B cell (primary cell): ENCODE measurements at regions not wholly inside any gene's neighbourhood (a gene's known extent, or its start where the extent isn't known, plus 50 kb on each side); places are given as distances from the start of the nearest gene placed in this dataset.

ENCODE experiments used
- ATAC-seq: fragments of 200-7000 bp; cut with Tn5 transposase; one replicate; pipeline ENCODE4 v1.10.0; 2021; ENCODE audit warnings: low read depth, mild to moderate bottlenecking, moderate number of reproducible peaks, moderate library complexity
- CTCF ChIA-PET: fragments of 350-600 bp; sonication (Branson Sonifier 250); formaldehyde crosslinking; loops from one replicate; lab custom pipeline; 2021; ENCODE audit warnings: antibody characterized with exemption, inconsistent platforms; lab: Charles Lee
- POLR2A ChIA-PET: fragments of 350-600 bp; sonication (Branson Sonifier 250); formaldehyde crosslinking; loops from one replicate; lab custom pipeline; 2021; ENCODE audit warnings: antibody characterized with exemption; lab: Charles Lee
- DNase-seq: peaks from one replicate; pipeline ENCODE4 v3.0.0; 2013
- H2AFZ ChIP-seq: 2 replicates; pipeline ENCODE4 v1.6.1; 2012; ENCODE audit warnings: mild to moderate bottlenecking, low read depth, low read length; ENCODE audit not compliant: insufficient read depth, poor library complexity, severe bottlenecking
- H3K27ac ChIP-seq, 2 donors: 1 replicate in 1 of 2; 2 replicates in 1 of 2; pipeline ENCODE4 v1.5.1; 2012 to 2013; ENCODE audit warnings: low read length in 2 of 2, mild to moderate bottlenecking in 2 of 2, moderate library complexity in 1 of 2
- H3K27me3 ChIP-seq, 4 experiments: fragments of 200-600 bp in 1 of 4; sonication (generic) in 1 of 4; replicated peaks in 1 of 4; 1 replicate in 2 of 4; 2 replicates in 2 of 4; pipeline versions ENCODE4 v1.6.1 to v1.7.0; 2013 to 2016; ENCODE audit warnings: low read length in 3 of 4, mild to moderate bottlenecking in 2 of 4, mixed read lengths in 1 of 4, moderate library complexity in 1 of 4; ENCODE audit not compliant: insufficient read depth in 4 of 4, control insufficient read depth in 3 of 4; ENCODE audit errors: control extremely low read depth in 1 of 4
- H3K36me3 ChIP-seq, 2 experiments: replicated peaks in 1 of 2; 1 replicate in 1 of 2; 2 replicates in 1 of 2; pipeline versions ENCODE4 v1.6.1 to v1.7.1; 2013; ENCODE audit warnings: low read length in 1 of 2; ENCODE audit not compliant: insufficient read depth in 2 of 2, control insufficient read depth in 1 of 2; ENCODE audit errors: control extremely low read depth in 1 of 2, extremely low read depth in 1 of 2
- H3K4me1 ChIP-seq, 2 donors: fragments of 200-600 bp in 1 of 2; sonication (generic) in 1 of 2; 1 replicate in 1 of 2; 2 replicates in 1 of 2; pipeline versions ENCODE4 v1.5.1 to v1.6.1; 2013 to 2017; ENCODE audit warnings: low read length in 2 of 2; ENCODE audit not compliant: control insufficient read depth in 2 of 2, insufficient read depth in 2 of 2
- H3K4me2 ChIP-seq: replicated peaks from 2 replicates; pipeline ENCODE3; 2012; ENCODE audit warnings: mild to moderate bottlenecking, low read depth, low read length; ENCODE audit not compliant: poor library complexity, severe bottlenecking
- H3K4me3 ChIP-seq, 5 experiments: fragments of 200-600 bp in 1 of 5; sonication (generic) in 1 of 5; 1 replicate in 3 of 5; 2 replicates in 2 of 5; pipeline versions ENCODE4 v1.5.1 to v1.7.0; 2011 to 2016; ENCODE audit warnings: low read length in 4 of 5, mild to moderate bottlenecking in 4 of 5, low read depth in 2 of 5, control low read depth in 1 of 5, moderate library complexity in 1 of 5; ENCODE audit not compliant: insufficient read depth in 1 of 5; ENCODE audit errors: control extremely low read depth in 1 of 5, extremely low read depth in 1 of 5
- H3K79me2 ChIP-seq: fragments of 200-600 bp; sonication (generic); one replicate; pipeline ENCODE4 v1.6.0; 2016; ENCODE audit warnings: low read length; ENCODE audit not compliant: control insufficient read depth, insufficient read depth
- H3K9ac ChIP-seq: fragments of 200-600 bp; sonication (generic); 2 replicates; pipeline ENCODE4 v1.6.1; 2017; ENCODE audit warnings: mild to moderate bottlenecking, low read length, moderate library complexity
- H3K9me3 ChIP-seq, 3 donors: one replicate each; pipeline versions ENCODE4 v1.6.1 to v1.7.1; 2013; ENCODE audit warnings: low read length in 2 of 3; ENCODE audit not compliant: control insufficient read depth in 2 of 3, insufficient read depth in 1 of 3; ENCODE audit errors: control extremely low read depth in 1 of 3
- H4K20me1 ChIP-seq: 2 replicates; pipeline ENCODE4 v1.6.0; 2012; ENCODE audit warnings: mild to moderate bottlenecking, low read length; ENCODE audit not compliant: insufficient read depth, control insufficient read depth, poor library complexity, severe bottlenecking
- H3K27ac Mint-ChIP-seq: one replicate; pipeline ENCODE4 v1.8.0; 2021; ENCODE audit warnings: mixed read lengths
- H3K27me3 Mint-ChIP-seq: one replicate; pipeline ENCODE4 v1.8.0; 2021; ENCODE audit warnings: mixed read lengths
- H3K4me1 Mint-ChIP-seq: one replicate; pipeline ENCODE4 v1.8.0; 2021; ENCODE audit warnings: mixed read lengths
- H3K4me3 Mint-ChIP-seq: one replicate; pipeline ENCODE4 v1.8.0; 2021; ENCODE audit warnings: mixed read lengths
- H3K9me3 Mint-ChIP-seq: one replicate; pipeline ENCODE4 v1.8.0; 2022; ENCODE audit warnings: mixed read lengths; ENCODE audit not compliant: insufficient read depth
- CTCF ChIP-seq: fragments of 200-600 bp; IDR thresholded peaks from one replicate; pipeline ENCODE4 v1.8.0; 2022; ENCODE audit warnings: antibody characterized with exemption, mild to moderate bottlenecking
- EZH2 ChIP-seq: IDR thresholded peaks from 2 replicates; pipeline ENCODE4 v1.6.1; 2012; ENCODE audit warnings: borderline replicate concordance, low read depth, mild to moderate bottlenecking, moderate library complexity, low read length; ENCODE audit not compliant: insufficient read depth, poor library complexity, severe bottlenecking
- WGBS: methylation state at CpG from one replicate; pipeline ENCODE4 v1.1.5; 2013; ENCODE audit warnings: missing lambda C conversion rate; ENCODE audit not compliant: insufficient coverage; 5-methylcytosine and 5-hydroxymethylcytosine counted together
- intact Hi-C: fragments of 100-400 bp; cut with micrococcal nuclease; formaldehyde crosslinking; loops from one replicate; pipeline ENCODE4 v1.10.0; 2022

GRCh38 chr20:11850901-11851300, 66.8 kb upstream of the BTBD3 start:
- Histone ChIP-seq H3K4me1 (no peaks in the 10 kb centered on the region), H3K79me2 (no peaks in the 10 kb centered on the region), H4K20me1 (no peaks in the 10 kb centered on the region), H3K27me3 (no peaks in the 10 kb centered on the region), H3K9ac (no peak overlapping the region), H3K4me2 (no peak overlapping the region), H3K9me3 (no peaks in the 10 kb centered on the region), H2AFZ (no peak overlapping the region), H3K27ac (no peak overlapping the region), H3K4me3 (no peak overlapping the region), H3K36me3 (no peaks in the 10 kb centered on the region)
- DNase-seq (no peak), ATAC-seq (no peak)
- TF ChIP-seq CTCF (no peak), EZH2 (no peak)
- intact Hi-C loops: no loop called here
- Mint-ChIP-seq H3K4me1 (no peaks in the 10 kb centered on the region), H3K27me3 (no peaks in the 10 kb centered on the region), H3K27ac (no peak overlapping the region), H3K4me3 (no peak overlapping the region), H3K9me3 (no peaks in the 10 kb centered on the region)
- 0% methylated on average over 1 of the region's 4 CpGs for WGBS
- ChIA-PET CTCF (no interaction called here), POLR2A (no interaction called here)

GRCh38 chr20:11851646-11852045, 66.0 kb upstream of the BTBD3 start:
- Histone ChIP-seq H4K20me1 (no peaks in the 10 kb centered on the region), H2AFZ (no peak overlapping the region), H3K27me3 (no peaks in the 10 kb centered on the region), H3K27ac (no peak overlapping the region), H3K36me3 (no peaks in the 10 kb centered on the region), H3K4me3 (no peak overlapping the region), H3K9ac (no peak overlapping the region), H3K9me3 (no peaks in the 10 kb centered on the region), H3K4me2 (no peak overlapping the region), H3K4me1 (no peaks in the 10 kb centered on the region), H3K79me2 (no peaks in the 10 kb centered on the region)
- no peak overlapping the region for H3K27ac Mint-ChIP-seq
- H3K4me3 Mint-ChIP-seq: no peak overlapping the region
- intact Hi-C loops: no loop called here
- ATAC-seq: no peak
- no CpG with 5 or more reads among the region's 1 CpG for WGBS
- no peaks in the 10 kb centered on the region for H3K27me3 Mint-ChIP-seq
- no peaks in the 10 kb centered on the region for H3K4me1 Mint-ChIP-seq
- no peak for TF ChIP-seq CTCF
- ChIA-PET POLR2A (no interaction called here), CTCF (no interaction called here)
- no peak for DNase-seq
- H3K9me3 Mint-ChIP-seq: no peaks in the 10 kb centered on the region
